T-helper 22 cell (primary cell): ENCODE measurements at regions not wholly inside any gene's neighbourhood (a gene's known extent, or its start where the extent isn't known, plus 50 kb on each side); places are given as distances from the start of the nearest gene placed in this dataset.
"Not testable (repeated sequence)": the region's sequence is repeated elsewhere in the genome, so short reads cannot be mapped to it uniquely, and the experiment has no call there.

ENCODE experiments used
- DNase-seq: peaks from one replicate; pipeline ENCODE4 v3.0.0-alpha.2; 2020; ENCODE audit warnings: low read depth

- DNase-seq = no peak
Observed at GRCh38 chr5:83001796-83002381, 75.3 kb downstream of the TMEM167A start.

DNA sequence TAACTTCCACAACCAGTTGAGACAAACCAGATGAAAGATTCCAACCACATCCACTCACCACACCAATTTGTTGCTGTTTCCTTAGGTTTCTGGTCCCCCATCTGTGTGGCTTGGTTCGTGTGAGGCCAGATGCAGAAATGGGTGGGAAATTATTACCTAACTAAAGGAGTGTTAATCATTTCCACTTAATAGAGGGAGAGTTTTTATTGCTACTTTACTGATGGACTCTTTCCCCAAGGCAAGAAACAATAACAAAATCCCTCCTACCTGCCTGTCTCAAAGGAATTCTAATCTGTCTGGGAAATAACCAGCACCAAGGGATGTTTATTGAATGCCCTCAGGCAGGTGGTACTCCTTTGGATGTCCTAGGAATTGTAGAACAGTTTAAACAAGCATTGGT, 76.3 kb downstream of the TMEM167A start:
- no peak for DNase-seq

GRCh38 chr5:83000428-83000827, 76.8 kb downstream of the TMEM167A start:
- no peak for DNase-seq

- no peak for DNase-seq
Observed at GRCh38 chr5:82993416-82993815, 83.8 kb downstream of the TMEM167A start.

- no peak for DNase-seq
Observed at GRCh38 chr5:82992646-82993045, 84.5 kb downstream of the TMEM167A start.

DNA sequence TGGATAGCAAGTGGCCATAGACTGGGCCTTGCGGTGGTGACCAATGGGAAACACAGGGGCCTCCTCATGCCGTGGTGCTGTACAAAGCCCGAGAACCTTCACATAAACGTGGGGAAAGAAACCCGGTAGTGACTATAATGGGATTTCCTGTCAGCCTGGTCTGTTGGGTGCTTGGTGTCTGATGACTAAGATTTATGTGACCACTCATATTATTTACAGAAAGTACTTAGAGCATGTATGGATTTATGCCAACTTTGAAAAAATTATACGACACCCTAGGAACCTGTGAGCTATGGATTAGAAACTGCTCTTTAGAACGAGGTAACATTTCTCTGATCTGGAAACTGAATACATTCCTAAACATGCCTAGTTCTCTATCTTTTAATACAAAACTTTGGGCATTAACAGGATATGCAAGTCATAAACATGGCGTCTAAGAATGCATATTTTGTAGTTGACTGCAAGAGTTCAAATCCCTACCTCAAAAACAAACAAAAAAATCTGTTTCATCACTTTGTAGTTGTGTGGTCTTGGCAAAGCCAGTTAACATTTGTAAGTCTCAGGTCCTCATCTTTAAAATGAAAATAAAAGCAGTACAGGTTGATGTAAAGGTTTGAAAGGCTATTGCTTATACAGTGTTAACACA, 85.4 kb downstream of the TMEM167A start:
- no peak for DNase-seq

GRCh38 chr5:82991059-82991458, 86.1 kb downstream of the TMEM167A start:
- DNase-seq = no peak

- no peak for DNase-seq
Observed at GRCh38 chr5:82987188-82987587, 90.0 kb downstream of the TMEM167A start.

DNA sequence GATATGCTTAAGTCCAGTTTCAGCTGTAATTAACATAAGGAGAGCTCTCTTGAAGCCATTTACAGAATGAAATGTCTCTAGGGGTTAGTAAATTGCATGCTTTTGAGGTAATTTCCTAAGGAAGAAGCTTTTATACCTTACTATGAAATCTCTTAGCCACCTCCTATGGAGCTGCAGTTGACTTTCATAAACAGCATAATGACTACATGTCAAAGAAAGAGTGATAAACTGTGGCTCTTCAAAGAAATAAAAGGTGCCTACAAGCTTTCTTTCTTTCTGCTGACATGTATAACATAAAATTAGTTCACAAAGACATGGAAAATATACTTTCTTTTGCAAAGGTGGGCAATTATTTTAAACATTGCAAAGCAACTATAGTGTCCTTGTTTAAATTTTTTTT, 90.8 kb downstream of the TMEM167A start:
- DNase-seq = no peak

DNA sequence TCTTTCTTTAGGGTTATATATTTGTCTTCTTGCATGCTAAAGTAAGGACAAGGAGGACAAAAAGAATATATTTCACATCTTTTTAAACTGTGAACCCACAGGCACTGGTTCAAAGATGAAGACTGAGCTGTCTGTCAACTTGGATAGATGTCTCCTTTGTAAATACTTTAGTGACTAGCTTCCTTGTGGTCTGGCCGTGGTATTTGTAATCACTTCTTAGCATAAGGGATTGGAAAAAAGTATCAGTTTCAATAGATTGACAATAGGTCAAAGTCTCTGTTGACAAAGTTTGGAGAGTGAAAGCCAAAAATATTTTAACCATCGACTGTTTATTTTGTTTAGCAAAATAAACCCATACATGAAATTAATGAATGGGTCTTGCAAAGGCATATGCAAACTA, 91.4 kb downstream of the TMEM167A start:
- no peak for DNase-seq

DNA sequence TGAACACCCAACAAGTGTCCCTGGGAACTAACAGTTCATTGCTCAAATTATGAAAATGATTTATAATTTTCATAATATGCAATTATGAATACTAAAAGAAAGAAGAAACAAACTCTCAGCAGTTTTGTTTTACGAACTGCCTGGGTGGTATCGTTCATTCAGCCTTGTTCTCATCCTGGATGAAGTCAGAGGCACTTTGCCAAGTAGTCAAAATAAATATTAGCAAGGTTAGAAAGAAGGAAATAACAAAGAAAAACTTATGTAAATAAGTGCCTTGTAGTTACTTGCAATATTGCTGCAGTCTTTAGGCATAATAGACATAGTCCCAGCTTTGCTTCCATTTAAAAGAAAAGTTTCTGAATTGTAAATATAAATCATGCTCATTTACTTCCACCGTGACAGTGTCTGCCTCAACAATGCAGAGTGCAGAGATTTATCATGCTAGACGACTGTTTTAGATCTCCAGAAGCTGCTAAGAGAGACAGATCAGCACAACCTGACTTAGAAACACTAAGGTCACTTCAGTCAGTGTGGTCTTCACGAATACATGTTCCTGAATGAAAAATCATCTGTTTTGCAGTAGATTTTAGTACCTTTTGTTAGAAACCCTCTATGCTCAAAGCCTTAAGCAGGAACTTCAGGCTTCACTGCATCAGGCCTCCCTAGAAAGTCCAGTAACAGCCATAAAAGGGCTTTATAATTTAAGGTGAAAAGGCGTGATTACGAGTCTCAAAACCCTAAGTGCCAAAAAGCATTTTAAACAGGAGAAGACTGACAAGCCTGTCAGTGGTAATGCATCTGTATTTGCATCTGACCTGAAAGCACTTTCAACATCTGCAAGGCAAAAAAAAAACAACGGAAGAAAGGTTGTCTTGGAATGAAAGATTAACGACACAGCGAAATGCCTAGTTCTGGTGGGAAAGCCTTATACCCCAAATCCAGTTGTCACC, 92.1 kb downstream of the TMEM167A start:
- DNase-seq = no peak

- DNase-seq = no peak
Observed at GRCh38 chr5:82982846-82983245, 94.3 kb downstream of the TMEM167A start.

DNA sequence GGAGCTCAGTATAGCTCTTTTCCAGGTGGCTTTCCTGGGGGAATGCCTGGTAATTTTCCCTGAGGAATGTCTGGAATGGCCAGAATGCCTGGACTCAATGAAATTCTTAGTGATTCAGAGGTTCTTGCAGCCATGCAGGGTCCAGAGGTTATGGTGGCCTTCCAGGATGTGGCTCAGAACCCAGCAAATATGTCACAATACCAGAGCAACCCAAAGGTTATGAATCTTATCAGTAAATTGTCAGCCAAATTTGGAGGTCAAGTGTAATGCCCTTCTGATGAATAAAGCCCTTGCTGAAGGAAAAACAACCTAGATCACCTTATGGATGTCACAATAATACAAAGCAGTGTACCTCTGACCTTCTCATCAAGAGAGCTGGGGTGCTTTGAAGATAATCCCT, 100.3 kb downstream of the TMEM167A start:
- DNase-seq = not testable (repeated sequence)

- no peak for DNase-seq
Observed at GRCh38 chr5:82975812-82976211, 101.4 kb downstream of the TMEM167A start.

DNA sequence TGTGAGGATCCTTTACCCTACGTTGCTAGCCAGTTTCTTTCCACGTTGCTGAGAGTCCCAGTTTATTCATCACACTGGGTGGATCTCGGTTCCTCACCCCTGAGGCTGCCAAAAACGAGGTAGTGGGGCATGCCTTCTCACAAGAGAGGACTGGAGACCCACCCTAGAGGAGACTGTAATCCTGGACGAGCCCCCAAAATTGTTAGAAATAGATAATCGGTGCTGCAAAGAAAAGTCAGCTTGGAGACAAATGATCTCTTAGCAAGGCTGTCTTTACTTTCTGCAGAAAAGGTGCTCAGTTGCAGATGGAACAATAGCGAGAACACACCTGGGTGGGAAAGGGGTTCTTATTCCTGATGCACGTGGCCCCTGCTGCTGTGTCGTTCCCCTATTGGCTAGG, 101.8 kb downstream of the TMEM167A start:
- no peak for DNase-seq

GRCh38 chr5:82974346-82974745, 102.8 kb downstream of the TMEM167A start:
- not testable (repeated sequence) for DNase-seq

GRCh38 chr5:82971901-82972300, 105.3 kb downstream of the TMEM167A start:
- no peak for DNase-seq

- not testable (repeated sequence) for DNase-seq
Observed at GRCh38 chr5:82971034-82971806, 106.0 kb downstream of the TMEM167A start.

- DNase-seq = not testable (repeated sequence)
Observed at GRCh38 chr5:82969221-82969976, 107.8 kb downstream of the TMEM167A start.

- no peak for DNase-seq
Observed at GRCh38 chr5:82967072-82967471, 110.1 kb downstream of the TMEM167A start.

GRCh38 chr5:82959466-82959865, 117.7 kb downstream of the TMEM167A start:
- DNase-seq = no peak
